Bronchial epithelial cell (primary cell): ENCODE measurements at regions not wholly inside any gene's neighbourhood (a gene's known extent, or its start where the extent isn't known, plus 50 kb on each side); places are given as distances from the start of the nearest gene placed in this dataset.

Experiments used
- DNase-seq: peaks from one replicate; pipeline ENCODE4 v3.0.0-alpha.2; 2010; ENCODE audit warnings: low read depth
- FAIRE-seq: peaks from 2 replicates; lab custom pipeline; 2011; peaks lifted over from hg19 to GRCh38; lab: Jason Lieb, UNC
- H3K27me3 ChIP-seq: 2 replicates; pipeline ENCODE4 v1.5.1; 2011; ENCODE audit warnings: low read length; ENCODE audit not compliant: control insufficient read depth, insufficient read depth
- H3K36me3 ChIP-seq: 2 replicates; pipeline ENCODE4 v1.5.1; 2011; ENCODE audit warnings: low read length; ENCODE audit not compliant: control insufficient read depth, insufficient read depth
- H3K4me3 ChIP-seq: 2 replicates; pipeline ENCODE4 v1.5.1; 2011; ENCODE audit warnings: mild to moderate bottlenecking, low read depth, low read length, control low read depth
- TF ChIP-seq, protein P1 (sequence below): IDR thresholded peaks from 2 replicates; pipeline ENCODE4 v1.5.1; 2011; ENCODE audit warnings: mild to moderate bottlenecking, moderate library complexity, low read length, control low read depth, inconsistent platforms; ENCODE audit not compliant: insufficient read depth, severe bottlenecking

- FAIRE-seq = no peak
- TF ChIP-seq, protein P1, sequence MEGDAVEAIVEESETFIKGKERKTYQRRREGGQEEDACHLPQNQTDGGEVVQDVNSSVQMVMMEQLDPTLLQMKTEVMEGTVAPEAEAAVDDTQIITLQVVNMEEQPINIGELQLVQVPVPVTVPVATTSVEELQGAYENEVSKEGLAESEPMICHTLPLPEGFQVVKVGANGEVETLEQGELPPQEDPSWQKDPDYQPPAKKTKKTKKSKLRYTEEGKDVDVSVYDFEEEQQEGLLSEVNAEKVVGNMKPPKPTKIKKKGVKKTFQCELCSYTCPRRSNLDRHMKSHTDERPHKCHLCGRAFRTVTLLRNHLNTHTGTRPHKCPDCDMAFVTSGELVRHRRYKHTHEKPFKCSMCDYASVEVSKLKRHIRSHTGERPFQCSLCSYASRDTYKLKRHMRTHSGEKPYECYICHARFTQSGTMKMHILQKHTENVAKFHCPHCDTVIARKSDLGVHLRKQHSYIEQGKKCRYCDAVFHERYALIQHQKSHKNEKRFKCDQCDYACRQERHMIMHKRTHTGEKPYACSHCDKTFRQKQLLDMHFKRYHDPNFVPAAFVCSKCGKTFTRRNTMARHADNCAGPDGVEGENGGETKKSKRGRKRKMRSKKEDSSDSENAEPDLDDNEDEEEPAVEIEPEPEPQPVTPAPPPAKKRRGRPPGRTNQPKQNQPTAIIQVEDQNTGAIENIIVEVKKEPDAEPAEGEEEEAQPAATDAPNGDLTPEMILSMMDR = no peak
Measured at GRCh38 chr16:86202760-86203426, 303.9 kb downstream of the IRF8 start.

GRCh38 chr16:86203557-86204275 lies 304.8 kb downstream of the IRF8 start:
- no peaks in the 10 kb centered on the region for H3K36me3 ChIP-seq
- no peak overlapping the region for H3K4me3 ChIP-seq
- H3K27me3 ChIP-seq = no peaks in the 10 kb centered on the region
- DNase-seq (no peak), FAIRE-seq (no peak)
- TF ChIP-seq, protein P1 = no peak

More at GRCh38 chr16:86202760-86203426, 303.9 kb downstream of the IRF8 start:
- Histone ChIP-seq H3K27me3 (no peaks in the 10 kb centered on the region), H3K36me3 (no peaks in the 10 kb centered on the region), H3K4me3 (no peak overlapping the region)
- DNase-seq = no peak

DNA sequence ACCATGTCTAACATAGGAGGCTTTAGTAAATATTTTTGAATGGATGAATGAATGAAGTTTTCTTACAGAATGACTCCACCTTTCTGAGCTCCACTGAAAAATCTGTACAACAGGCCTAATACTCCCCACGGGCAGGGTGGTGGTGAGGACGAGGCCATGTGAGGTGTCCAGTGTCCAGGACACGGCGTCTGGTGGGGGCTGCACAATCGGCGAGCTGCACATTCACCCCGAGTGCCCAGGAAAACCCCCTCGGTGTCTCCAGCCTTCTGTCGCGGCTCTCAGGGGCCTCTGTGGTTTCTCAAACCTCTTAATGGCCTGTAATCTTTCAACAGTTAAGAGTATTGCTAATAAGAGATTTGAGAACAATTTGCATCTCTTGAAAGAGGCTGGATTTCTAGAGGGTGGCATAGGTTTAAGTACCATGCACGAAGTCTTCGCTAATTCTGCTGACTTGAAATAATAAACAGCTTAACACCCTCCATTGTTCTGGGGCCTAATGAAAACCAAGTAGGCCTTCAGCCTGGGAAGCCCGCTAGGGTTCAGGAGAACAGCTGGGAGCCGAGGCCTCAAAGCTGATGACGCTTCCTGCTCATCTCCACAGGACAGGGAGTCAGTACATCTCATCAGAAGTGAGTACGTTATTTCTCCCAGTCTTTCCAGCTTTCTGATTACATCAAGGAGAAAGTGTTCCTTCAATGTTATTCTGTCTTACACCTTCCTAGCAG lies 304.6 kb upstream of the FOXF1 start:
- FAIRE-seq = no peak
- no peaks in the 10 kb centered on the region for H3K27me3 ChIP-seq

DNA sequence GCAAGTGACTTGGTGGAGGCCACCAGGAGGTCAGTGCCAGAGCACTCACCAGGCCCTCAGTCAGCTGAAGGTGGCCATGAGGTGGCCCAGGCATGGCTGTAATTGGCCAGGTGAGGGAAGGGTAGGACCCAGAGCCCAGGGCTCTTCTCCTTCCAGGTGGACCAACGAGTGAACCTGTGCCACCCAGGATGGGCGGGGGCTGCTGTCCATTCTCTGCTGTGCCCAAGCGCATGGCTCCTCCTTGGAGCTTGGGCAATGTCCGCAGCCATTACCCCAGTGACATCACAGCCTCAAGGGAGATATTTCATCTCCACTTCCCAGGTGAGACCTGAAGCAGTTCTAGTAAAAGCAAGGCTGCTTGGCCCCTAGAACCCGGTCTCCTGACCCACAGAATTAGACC lies 303.0 kb upstream of the FOXF1 start:
- Histone ChIP-seq H3K27me3 (no peaks in the 10 kb centered on the region), H3K36me3 (no peaks in the 10 kb centered on the region), H3K4me3 (no peak overlapping the region)
- TF ChIP-seq, protein P1 = no peak
- DNase-seq = no peak
- FAIRE-seq = no peak

More for the DNA sequence above, 304.6 kb upstream of the FOXF1 start:
- Histone ChIP-seq H3K36me3 (no peaks in the 10 kb centered on the region), H3K4me3 (no peak overlapping the region)
- no peak for DNase-seq
- TF ChIP-seq, protein P1 = no peak

DNA sequence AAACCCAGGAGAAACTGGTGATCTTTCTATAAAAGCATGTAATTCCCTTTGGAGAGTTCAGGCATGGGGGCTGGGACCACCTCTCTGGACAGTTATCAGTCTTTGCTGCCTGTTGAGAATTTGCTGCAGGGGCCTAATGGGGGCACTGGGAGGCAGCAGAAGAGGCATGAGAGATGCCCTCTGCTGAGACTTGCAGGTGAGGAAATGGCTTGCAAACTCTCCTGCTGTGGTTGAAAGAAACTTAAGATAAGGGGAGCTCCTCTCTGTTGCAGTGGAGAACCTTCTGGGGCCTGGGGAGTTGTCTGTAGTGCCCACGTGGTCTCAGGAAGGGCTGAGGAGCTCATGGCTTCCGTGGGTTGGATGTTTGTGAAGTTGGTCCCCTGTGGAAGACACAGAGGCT lies 301.1 kb upstream of the FOXF1 start:
- TF ChIP-seq, protein P1 = no peak
- DNase-seq (no peak), FAIRE-seq (no peak)

More for the DNA sequence above, 301.1 kb upstream of the FOXF1 start:
- Histone ChIP-seq H3K4me3 (no peak overlapping the region), H3K27me3 (no peaks in the 10 kb centered on the region), H3K36me3 (no peaks in the 10 kb centered on the region)
